ENCODE measurements at regions not wholly inside any gene's neighbourhood (a gene's known extent, or its start where the extent isn't known, plus 50 kb on each side); places are given as distances from the start of the nearest gene placed in this dataset.

DNA sequence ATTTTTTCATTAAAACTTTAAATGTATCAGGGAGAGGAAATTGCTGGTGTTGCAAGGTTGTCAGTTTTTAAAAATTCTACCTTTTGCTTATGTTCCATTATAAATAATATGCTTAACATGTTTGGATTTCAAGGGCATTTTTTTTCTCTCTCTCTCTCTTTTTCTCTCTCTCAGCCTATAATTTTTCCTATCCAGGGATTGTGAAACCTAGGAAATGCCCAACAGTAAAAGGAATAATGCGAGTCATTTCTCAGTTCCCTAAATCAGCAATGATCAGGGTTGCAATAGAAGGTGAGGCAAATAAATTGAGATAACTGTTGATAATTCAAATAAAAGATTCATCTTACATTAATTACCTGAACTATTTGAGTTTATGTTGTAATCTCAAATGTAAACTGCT, 53.2 kb upstream of the IFNGR1 start:
- Histone ChIP-seq H3K9me3 (ENCODE audit: insufficient read depth, low read length, severe bottlenecking) (no peaks in the 10 kb centered on the region), H3K27me3 (ENCODE audit: insufficient read depth, low read length, poor library complexity) (no peaks in the 10 kb centered on the region), H4K20me1 (ENCODE audit: insufficient read depth, low read length) (no peaks in the 10 kb centered on the region), H3K9ac (ENCODE audit: low read depth, low read length) (no peak overlapping the region), H3K36me3 (ENCODE audit: insufficient read depth, low read length) (no peaks in the 10 kb centered on the region), H3K27ac (ENCODE audit: low read length) (no peak overlapping the region), H3K4me1 (ENCODE audit: insufficient read depth, low read length) (no peaks in the 10 kb centered on the region), H3K79me2 (ENCODE audit: insufficient read depth, low read length) (no peaks in the 10 kb centered on the region), H3K4me2 (ENCODE audit: insufficient read depth, low read length) (no peak overlapping the region), H3K4me3 (ENCODE audit: low read depth in 1 of 2, low read length in 2 of 2) (no peak overlapping the region), H2AFZ (ENCODE audit: low read depth, low read length) (no peak overlapping the region)
- TF ChIP-seq CTCF (IDR thresholded peaks at IDR 0.05; ENCODE audit: borderline replicate concordance, extremely low read depth, low read length, poor library complexity, severe bottlenecking) (no peak), EZH2 (IDR thresholded peaks at IDR 0.05; ENCODE audit: borderline replicate concordance, low read depth, low read length, severe bottlenecking) (no peak)
- no peak for DNase-seq
- no peak for ATAC-seq (ENCODE audit: insufficient read depth, low read depth)

- Histone ChIP-seq H3K4me2 (ENCODE audit: insufficient read depth, low read length) (no peak overlapping the region), H3K27ac (ENCODE audit: low read length) (no peak overlapping the region), H3K79me2 (ENCODE audit: insufficient read depth, low read length) (no peaks in the 10 kb centered on the region), H3K9ac (ENCODE audit: low read depth, low read length) (no peak overlapping the region), H2AFZ (ENCODE audit: low read depth, low read length) (no peak overlapping the region), H4K20me1 (ENCODE audit: insufficient read depth, low read length) (no peaks in the 10 kb centered on the region), H3K9me3 (ENCODE audit: insufficient read depth, low read length, severe bottlenecking) (no peaks in the 10 kb centered on the region), H3K4me1 (ENCODE audit: insufficient read depth, low read length) (no peaks in the 10 kb centered on the region), H3K4me3 (ENCODE audit: low read depth in 1 of 2, low read length in 2 of 2) (no peak overlapping the region), H3K27me3 (ENCODE audit: insufficient read depth, low read length, poor library complexity) (no peaks in the 10 kb centered on the region), H3K36me3 (ENCODE audit: insufficient read depth, low read length) (no peaks in the 10 kb centered on the region)
- peak; percentile 20 for DNase-seq
- TF ChIP-seq CTCF (IDR thresholded peaks at IDR 0.05; ENCODE audit: borderline replicate concordance, extremely low read depth, low read length, poor library complexity, severe bottlenecking), result peak; percentile 94
- no peak for TF ChIP-seq EZH2 (IDR thresholded peaks at IDR 0.05; ENCODE audit: borderline replicate concordance, low read depth, low read length, severe bottlenecking)
- ATAC-seq (ENCODE audit: insufficient read depth, low read depth), result peak; percentile 85
Observed at GRCh38 chr6:137271245-137272183, 52.3 kb upstream of the IFNGR1 start.

DNA sequence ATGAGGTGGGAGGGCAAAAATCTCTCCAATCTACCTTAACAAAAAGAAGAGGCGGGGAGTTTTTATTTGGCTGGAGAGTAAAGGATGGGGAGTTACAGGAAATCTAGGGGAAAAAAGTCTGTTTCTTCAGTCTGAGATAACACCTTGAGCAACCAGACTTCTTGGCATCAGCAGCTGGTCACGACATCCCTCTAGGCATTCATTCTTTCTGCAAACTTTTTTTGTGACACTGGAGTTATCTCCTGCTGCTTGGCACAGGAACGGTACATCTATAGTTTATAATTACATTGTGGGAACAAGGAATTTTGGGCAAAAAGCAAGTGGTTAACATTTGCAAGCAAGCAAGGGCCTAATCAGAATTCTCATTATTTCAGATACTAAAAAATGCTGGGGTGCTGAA, 50.6 kb upstream of the IFNGR1 start:
- H3K4me1 ChIP-seq (ENCODE audit: insufficient read depth, low read length), result no peaks in the 10 kb centered on the region
- no peaks in the 10 kb centered on the region for H3K27me3 ChIP-seq (ENCODE audit: insufficient read depth, low read length, poor library complexity)
- H3K9me3 ChIP-seq (ENCODE audit: insufficient read depth, low read length, severe bottlenecking), result no peaks in the 10 kb centered on the region
- no peak overlapping the region for H3K27ac ChIP-seq (ENCODE audit: low read length)
- no peak overlapping the region for H3K4me3 ChIP-seq (ENCODE audit: low read depth in 1 of 2, low read length in 2 of 2)
- no peaks in the 10 kb centered on the region for H3K79me2 ChIP-seq (ENCODE audit: insufficient read depth, low read length)
- H3K4me2 ChIP-seq (ENCODE audit: insufficient read depth, low read length), result no peak overlapping the region
- H3K36me3 ChIP-seq (ENCODE audit: insufficient read depth, low read length), result no peaks in the 10 kb centered on the region
- no peaks in the 10 kb centered on the region for H4K20me1 ChIP-seq (ENCODE audit: insufficient read depth, low read length)
- TF ChIP-seq EZH2 (IDR thresholded peaks at IDR 0.05; ENCODE audit: borderline replicate concordance, low read depth, low read length, severe bottlenecking), result no peak
- TF ChIP-seq CTCF (IDR thresholded peaks at IDR 0.05; ENCODE audit: borderline replicate concordance, extremely low read depth, low read length, poor library complexity, severe bottlenecking), result no peak
- ATAC-seq (ENCODE audit: insufficient read depth, low read depth), result no peak
- no peak overlapping the region for H2AFZ ChIP-seq (ENCODE audit: low read depth, low read length)
- H3K9ac ChIP-seq (ENCODE audit: low read depth, low read length), result no peak overlapping the region
- no peak for DNase-seq

All from DND-41 (cell line).